Adipocyte (in vitro differentiated cells): ENCODE measurements at regions not wholly inside any gene's neighbourhood (a gene's known extent, or its start where the extent isn't known, plus 50 kb on each side); places are given as distances from the start of the nearest gene placed in this dataset.

Experiments
- DNase-seq: peaks from one replicate; pipeline ENCODE4 v3.0.0-alpha.2; 2015; ENCODE audit warnings: low read depth
- H3K27me3 ChIP-seq: replicated peaks from 2 replicates; pipeline ENCODE4 v1.7.0; 2013; ENCODE audit warnings: mild to moderate bottlenecking, low read length, moderate library complexity; ENCODE audit not compliant: control insufficient read depth, insufficient read depth
- H3K36me3 ChIP-seq: 2 replicates; pipeline ENCODE4 v1.7.0; 2013; ENCODE audit warnings: low read length, mild to moderate bottlenecking, moderate library complexity; ENCODE audit not compliant: control insufficient read depth, insufficient read depth, severe bottlenecking
- H3K4me1 ChIP-seq: 2 replicates; pipeline ENCODE4 v1.7.0; 2013; ENCODE audit warnings: mild to moderate bottlenecking, low read length, moderate library complexity; ENCODE audit not compliant: control insufficient read depth, insufficient read depth
- H3K4me3 ChIP-seq: 2 replicates; pipeline ENCODE4 v1.7.0; 2013; ENCODE audit warnings: mild to moderate bottlenecking, low read length, moderate library complexity
- H3K9ac ChIP-seq: 2 replicates; pipeline ENCODE4 v1.7.0; 2013; ENCODE audit warnings: mild to moderate bottlenecking, low read length, moderate library complexity
- H3K9me3 ChIP-seq: 2 replicates; pipeline ENCODE4 v1.7.0; 2013; ENCODE audit warnings: mild to moderate bottlenecking, low read length, moderate library complexity; ENCODE audit not compliant: control insufficient read depth

DNA sequence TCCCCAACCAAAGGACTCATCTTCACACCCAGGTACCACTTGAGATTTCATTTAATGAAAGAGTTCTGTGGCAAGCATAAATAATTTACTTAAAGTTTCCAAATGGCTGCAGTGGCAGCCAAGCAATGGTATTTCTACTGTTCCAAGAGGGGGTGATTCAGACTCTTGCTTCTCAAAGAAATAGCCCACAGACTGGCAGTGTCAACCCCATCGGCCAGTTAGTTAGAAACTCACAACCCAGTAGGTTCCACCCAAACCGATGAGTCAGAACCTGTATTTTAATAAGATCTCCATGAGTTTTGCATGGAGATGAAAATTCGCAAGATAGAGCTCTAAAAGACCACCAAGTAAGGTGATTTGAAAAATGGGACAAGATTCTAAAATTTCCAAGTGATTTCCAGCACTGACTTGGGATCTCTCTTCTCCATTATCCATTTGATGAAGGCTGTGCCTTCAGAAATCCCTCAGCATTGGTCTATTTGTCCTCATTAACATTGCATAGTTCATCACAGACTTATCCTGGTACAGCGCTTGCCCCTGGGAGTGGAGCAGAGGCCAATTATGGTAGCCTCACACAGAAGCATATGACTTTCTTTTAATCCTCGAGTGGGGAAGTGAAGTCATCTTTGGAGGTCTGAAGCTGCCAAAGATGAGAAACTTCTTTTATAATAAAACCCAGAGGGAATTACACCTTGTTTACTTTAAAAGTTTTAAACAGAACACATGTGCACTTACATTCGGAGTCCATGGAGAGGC, 361.4 kb upstream of the ID2 start:
- Histone ChIP-seq H3K4me1 (peaks cover 7% of the 10 kb centered on the region), H3K27me3 (no peaks in the 10 kb centered on the region)
- no peak for DNase-seq

DNA sequence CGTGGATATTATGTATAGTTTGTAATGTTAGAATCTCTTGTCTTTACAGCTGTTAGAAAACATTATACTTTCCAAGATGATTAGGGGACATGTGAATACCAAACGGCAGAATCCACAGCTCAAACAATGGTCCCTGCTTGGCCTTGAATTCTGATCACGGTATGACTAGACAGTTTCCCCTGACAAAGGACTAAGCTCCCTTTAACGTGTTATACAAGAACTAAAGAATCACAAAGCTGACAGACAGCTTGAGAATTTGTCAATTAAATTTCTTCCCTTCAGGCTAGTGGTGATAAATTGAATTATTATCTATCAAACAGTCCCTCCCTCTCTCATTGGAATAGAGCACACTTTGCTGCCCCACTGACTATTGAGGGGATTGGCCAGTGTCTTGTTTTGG, 359.2 kb upstream of the ID2 start:
- H3K36me3 ChIP-seq = no peaks in the 10 kb centered on the region
- H3K4me3 ChIP-seq = no peak overlapping the region
- H3K27me3 ChIP-seq = peaks cover 9% of the 10 kb centered on the region
- H3K9ac ChIP-seq = no peak overlapping the region
- peaks cover 7% of the 10 kb centered on the region for H3K4me1 ChIP-seq
- H3K9me3 ChIP-seq = no peaks in the 10 kb centered on the region
- DNase-seq = no peak

More for the DNA sequence above, 361.4 kb upstream of the ID2 start:
- Histone ChIP-seq H3K36me3 (no peaks in the 10 kb centered on the region), H3K9ac (no peak overlapping the region), H3K4me3 (no peak overlapping the region), H3K9me3 (no peaks in the 10 kb centered on the region)

DNA sequence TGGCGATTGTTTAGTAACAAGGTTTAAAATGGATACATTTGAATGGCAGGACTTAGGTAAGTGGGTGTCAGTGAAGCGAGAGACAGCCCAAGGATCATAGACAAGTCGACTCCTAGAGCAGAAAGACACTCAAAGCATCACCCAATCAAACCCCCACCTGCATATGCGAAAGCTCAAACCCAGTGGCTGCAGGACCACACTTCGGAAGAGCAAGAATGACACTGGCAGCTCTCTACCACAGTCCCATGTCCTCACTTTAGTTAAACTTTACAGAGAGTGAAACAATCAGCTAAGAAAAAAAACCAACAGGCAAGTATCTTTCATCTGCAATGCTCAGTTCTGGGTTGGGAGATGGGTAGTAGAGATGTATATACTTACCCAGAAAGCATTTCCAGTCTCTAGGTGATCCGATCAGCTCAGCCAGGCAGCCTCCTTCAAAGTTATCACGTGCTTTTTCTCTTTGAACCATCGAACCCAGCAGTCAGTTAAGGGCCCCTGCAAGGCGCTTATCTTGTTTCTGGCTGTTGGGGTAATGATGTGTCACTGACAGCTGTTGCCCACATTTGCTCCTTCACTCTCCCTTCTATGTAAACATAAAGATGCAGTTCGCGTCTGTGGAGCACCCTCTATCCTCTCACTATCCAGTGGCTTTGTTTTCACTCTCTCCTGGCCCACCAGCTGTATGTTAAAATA, 357.5 kb upstream of the ID2 start:
- H3K4me3 ChIP-seq = no peak overlapping the region
- DNase-seq = no peak
- no peak overlapping the region for H3K9ac ChIP-seq
- no peaks in the 10 kb centered on the region for H3K36me3 ChIP-seq
- peaks cover 9% of the 10 kb centered on the region for H3K27me3 ChIP-seq
- peaks cover 7% of the 10 kb centered on the region for H3K4me1 ChIP-seq
- H3K9me3 ChIP-seq = no peaks in the 10 kb centered on the region

DNA sequence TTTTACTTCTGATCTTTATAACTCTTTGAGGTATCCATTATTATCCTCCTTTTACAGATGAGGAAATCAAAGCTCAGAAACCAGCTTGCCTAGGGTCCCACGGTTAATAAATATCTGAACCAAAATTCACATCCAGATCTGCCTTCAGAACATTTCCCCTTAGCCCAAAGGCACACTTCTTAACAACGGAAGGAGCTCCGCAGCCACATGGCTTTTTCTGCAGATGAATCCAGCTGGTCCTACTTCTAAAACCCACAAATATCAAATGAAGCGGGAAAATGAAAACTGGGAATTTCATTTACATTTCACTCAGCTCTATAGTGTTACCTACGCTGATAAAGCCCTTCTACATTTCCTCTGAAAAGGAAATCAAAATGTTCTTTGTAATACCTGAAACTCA, 357.0 kb upstream of the ID2 start:
- no peaks in the 10 kb centered on the region for H3K36me3 ChIP-seq
- H3K9ac ChIP-seq = no peak overlapping the region
- DNase-seq = no peak
- H3K27me3 ChIP-seq = peaks cover 9% of the 10 kb centered on the region
- no peak overlapping the region for H3K4me3 ChIP-seq
- no peaks in the 10 kb centered on the region for H3K9me3 ChIP-seq
- H3K4me1 ChIP-seq = peaks cover under 1% of the 10 kb centered on the region

DNA sequence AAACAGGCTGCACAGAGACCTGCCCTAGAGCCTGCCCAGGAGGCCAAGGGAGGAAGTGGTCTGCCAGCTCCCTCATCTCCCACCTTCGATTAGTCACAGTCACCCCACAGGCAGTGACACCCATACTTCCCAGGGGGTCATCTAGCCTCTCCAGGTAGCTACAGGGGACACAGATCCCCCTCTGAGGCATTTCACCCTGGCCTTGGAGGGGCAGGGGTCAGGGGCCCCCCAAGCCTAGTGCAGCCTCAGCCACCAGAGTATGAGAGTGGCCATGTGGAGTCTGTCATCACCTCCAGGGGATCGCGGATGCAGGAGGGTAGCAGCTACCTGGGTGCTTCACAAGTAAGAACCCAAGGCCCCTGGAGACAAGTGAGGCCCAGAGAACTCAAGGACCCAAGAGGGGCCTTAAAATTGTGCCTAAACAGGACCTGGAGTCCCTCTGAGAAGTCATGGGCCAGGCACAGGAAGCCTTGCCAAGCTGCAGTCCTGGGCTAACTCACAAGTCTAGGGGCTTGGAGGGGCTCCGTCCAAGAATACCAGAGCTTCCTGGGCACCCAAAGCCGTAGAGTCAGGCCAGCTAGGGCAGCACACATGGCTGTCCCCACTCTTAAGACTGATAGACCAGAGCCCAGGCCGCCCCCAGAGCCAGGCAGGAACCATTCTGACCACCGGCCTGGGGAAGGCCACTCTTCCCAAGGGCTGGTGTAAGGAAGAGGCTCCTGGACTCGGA, 354.3 kb upstream of the ID2 start:
- H3K36me3 ChIP-seq = no peaks in the 10 kb centered on the region
- H3K4me1 ChIP-seq = no peaks in the 10 kb centered on the region
- peaks cover 9% of the 10 kb centered on the region for H3K27me3 ChIP-seq
- H3K4me3 ChIP-seq = no peak overlapping the region
- no peak for DNase-seq
- no peak overlapping the region for H3K9ac ChIP-seq
- H3K9me3 ChIP-seq = no peaks in the 10 kb centered on the region

DNA sequence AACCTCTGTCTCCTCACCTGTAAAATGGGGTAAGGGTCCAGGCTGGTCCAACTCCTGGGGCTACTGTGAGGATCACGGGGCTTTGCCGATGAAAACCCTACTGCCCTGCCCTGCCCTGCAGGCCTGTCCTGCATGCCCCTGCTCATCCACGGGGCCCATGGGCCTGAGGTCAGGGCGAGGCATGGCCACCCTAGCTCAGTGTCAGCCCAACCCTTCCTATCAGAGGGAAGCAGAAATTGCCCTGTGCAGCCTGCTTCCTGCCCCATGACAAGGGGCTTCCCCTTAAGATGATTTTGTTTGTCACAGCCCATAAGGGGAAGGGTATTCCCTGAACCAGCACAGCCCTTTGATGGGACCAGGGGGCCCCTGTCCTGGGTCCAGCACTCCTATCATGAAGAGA, 353.6 kb upstream of the ID2 start:
- Histone ChIP-seq H3K27me3 (peaks cover 9% of the 10 kb centered on the region), H3K4me3 (no peak overlapping the region), H3K9me3 (no peaks in the 10 kb centered on the region), H3K36me3 (no peaks in the 10 kb centered on the region), H3K9ac (no peak overlapping the region), H3K4me1 (no peaks in the 10 kb centered on the region)
- no peak for DNase-seq

DNA sequence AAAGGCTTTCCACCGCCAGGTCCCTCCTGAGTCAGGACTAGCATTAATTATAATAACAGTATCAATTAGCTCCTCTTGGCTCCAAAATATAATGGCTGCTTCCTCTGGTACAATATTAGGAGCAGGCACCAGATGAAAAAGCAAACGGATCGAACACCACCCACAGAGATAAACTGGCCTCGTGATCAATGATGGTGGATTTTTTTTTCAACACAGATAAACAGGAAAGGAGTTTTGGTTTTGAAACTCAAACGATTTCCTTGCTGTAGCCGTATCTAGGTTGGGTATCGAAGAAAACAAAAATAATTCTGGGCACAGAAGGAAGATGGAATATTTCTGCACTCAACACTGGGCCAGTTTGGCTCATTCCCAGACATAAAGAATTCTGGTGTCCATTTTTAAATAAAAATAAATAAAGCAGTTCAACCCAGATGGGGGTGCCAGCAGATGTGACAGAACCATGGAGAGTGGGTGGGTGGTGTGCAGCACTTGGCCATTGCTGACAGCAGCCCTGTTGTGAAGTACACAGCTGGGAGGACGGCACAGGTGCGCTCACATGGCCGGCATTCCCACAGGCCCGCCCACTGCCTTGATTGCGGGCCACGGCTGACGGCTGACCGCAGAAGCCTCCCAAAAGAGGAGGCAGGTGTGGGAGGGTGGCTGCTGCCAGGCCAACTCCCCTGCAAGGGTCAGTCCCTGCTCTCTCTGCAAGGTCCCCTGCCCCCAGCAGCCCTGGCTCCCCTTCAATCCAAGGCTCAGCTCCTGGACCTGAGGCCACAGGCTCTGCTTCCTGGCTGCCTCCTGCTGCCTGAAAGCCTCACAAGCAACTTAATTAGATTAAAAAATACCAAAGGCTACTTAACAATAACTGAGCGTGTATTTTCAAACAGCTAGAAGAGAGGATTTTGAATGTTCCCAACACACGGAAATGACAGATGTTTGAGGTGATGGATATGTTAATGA, 351.9 kb upstream of the ID2 start:
- no peaks in the 10 kb centered on the region for H3K4me1 ChIP-seq
- no peak for DNase-seq
- H3K9ac ChIP-seq = no peak overlapping the region
- H3K27me3 ChIP-seq = peaks cover 9% of the 10 kb centered on the region
- H3K36me3 ChIP-seq = no peaks in the 10 kb centered on the region
- no peak overlapping the region for H3K4me3 ChIP-seq
- H3K9me3 ChIP-seq = no peaks in the 10 kb centered on the region

DNA sequence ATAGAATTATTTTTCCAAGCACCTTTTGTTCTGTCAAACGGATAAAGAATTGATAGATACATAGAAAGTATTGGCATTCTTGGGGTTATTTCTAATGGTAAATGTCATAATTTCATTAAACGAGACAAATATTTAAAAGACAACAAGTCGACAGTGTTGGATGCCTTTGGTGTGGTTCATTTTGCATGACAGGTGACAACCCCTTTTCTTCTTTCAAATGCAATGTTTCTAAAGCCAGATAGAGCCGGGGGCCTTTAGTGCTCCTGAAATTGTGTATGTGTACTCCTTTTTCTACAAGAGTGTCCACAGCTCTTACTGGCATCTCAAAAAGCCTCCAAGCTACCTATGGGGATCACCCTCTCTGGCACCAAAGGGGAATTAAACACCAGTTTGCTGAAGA, 350.8 kb upstream of the ID2 start:
- Histone ChIP-seq H3K9me3 (no peaks in the 10 kb centered on the region), H3K36me3 (no peaks in the 10 kb centered on the region), H3K9ac (no peak overlapping the region), H3K4me3 (no peak overlapping the region), H3K4me1 (no peaks in the 10 kb centered on the region), H3K27me3 (peaks cover 6% of the 10 kb centered on the region)
- no peak for DNase-seq

DNA sequence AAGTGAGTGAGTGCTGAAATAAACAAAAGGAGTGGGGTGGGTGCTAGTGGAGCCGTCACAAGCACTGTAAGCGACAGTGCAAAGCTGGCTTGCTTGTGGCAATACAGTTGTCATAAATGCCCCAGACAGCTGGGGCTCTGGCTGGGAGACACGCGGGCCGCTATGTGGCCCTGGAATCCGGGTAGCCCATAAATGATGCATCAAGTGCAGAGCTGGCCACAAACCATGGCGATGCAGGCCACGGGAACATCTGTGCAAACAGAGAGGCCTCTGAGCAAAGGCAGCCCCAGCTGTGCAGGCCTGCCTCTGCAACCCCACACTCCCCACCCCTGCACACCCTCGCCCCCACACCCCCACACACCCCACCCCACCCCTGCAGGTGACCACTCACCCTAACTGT, 349.2 kb upstream of the ID2 start:
- DNase-seq = no peak
- Histone ChIP-seq H3K4me1 (no peaks in the 10 kb centered on the region), H3K9me3 (no peaks in the 10 kb centered on the region), H3K9ac (no peak overlapping the region), H3K4me3 (no peak overlapping the region), H3K27me3 (no peaks in the 10 kb centered on the region), H3K36me3 (no peaks in the 10 kb centered on the region)

DNA sequence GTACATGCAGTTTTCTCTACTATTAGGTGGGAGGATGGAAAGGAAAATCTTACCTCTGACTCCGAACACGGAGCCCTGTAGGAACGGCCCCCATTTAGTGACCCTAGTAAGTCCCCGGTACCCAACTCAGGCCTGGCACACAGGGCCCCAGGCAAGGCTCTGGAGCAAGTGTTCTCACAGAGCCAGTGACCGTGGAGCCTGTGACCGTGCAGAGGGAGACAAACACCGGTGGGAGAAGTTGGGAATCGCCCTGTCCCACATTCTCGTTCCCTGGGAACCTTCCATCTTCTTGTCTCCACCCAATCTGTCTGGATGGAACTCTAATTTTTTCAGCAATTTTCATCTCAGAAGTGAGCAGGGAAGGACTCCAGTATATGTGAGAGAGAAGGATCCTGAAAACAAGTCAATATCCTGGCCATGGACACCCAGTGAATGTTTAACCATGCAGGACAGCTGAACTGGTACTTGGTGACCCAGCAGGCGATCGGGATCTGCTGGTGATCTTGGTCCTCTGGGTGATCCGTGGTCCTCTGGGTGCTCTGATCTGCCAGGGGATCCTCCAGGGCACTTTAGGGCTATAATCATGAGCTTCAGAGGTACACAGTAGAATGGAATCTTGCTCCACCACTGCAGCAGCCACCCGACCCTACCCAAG, 348.6 kb upstream of the ID2 start:
- no peaks in the 10 kb centered on the region for H3K4me1 ChIP-seq
- no peaks in the 10 kb centered on the region for H3K36me3 ChIP-seq
- no peak for DNase-seq

More for the DNA sequence above, 348.6 kb upstream of the ID2 start:
- no peak overlapping the region for H3K9ac ChIP-seq
- H3K9me3 ChIP-seq = no peaks in the 10 kb centered on the region
- H3K27me3 ChIP-seq = no peaks in the 10 kb centered on the region
- H3K4me3 ChIP-seq = no peak overlapping the region
